Liver (tissue), 3 donors: ENCODE measurements at regions not wholly inside any gene's neighbourhood (a gene's known extent, or its start where the extent isn't known, plus 50 kb on each side); places are given as distances from the start of the nearest gene placed in this dataset.

Source experiments
- GABPA ChIP-seq, 2 donors: IDR thresholded peaks in 1 of 2; conservative IDR thresholded peaks in 1 of 2; 2 replicates each; pipeline ENCODE4 v1.6.1; 2016; ENCODE audit warnings: antibody characterized with exemption in 2 of 2, mild to moderate bottlenecking in 1 of 2, moderate library complexity in 1 of 2
- HNF4A ChIP-seq, 2 donors: conservative IDR thresholded peaks; 2 replicates each; pipeline ENCODE4 v1.6.1; 2016; ENCODE audit warnings: antibody characterized with exemption in 2 of 2, mild to moderate bottlenecking in 2 of 2
- HNF4G ChIP-seq: IDR thresholded peaks from 2 replicates; pipeline ENCODE4 v1.6.1; 2016; ENCODE audit warnings: antibody characterized with exemption
- RAD21 ChIP-seq, 2 donors: IDR thresholded peaks; 2 replicates each; pipeline ENCODE4 v1.6.1; 2016; ENCODE audit warnings: antibody characterized with exemption in 2 of 2, mild to moderate bottlenecking in 2 of 2
- RXRA ChIP-seq, 2 donors: IDR thresholded peaks; 2 replicates each; pipeline ENCODE4 v1.6.1; 2017 to 2018; ENCODE audit warnings: antibody characterized with exemption in 2 of 2, mild to moderate bottlenecking in 1 of 2
- SP1 ChIP-seq: IDR thresholded peaks from 2 replicates; pipeline ENCODE4 v1.6.1; 2018; ENCODE audit warnings: antibody characterized with exemption, mild to moderate bottlenecking
- TAF1 ChIP-seq: conservative IDR thresholded peaks from 2 replicates; pipeline ENCODE4 v1.6.1; 2016; ENCODE audit warnings: antibody characterized with exemption, mild to moderate bottlenecking
- YY1 ChIP-seq: IDR thresholded peaks from 2 replicates; pipeline ENCODE4 v1.6.1; 2016; ENCODE audit warnings: antibody characterized with exemption, mild to moderate bottlenecking
- TF ChIP-seq, protein P1 (sequence below): IDR thresholded peaks from 2 replicates; pipeline ENCODE4 v1.6.1; 2016; ENCODE audit warnings: antibody characterized with exemption
- TF ChIP-seq, protein P2 (sequence below): fragments of 150-350 bp; IDR thresholded peaks from 2 replicates; pipeline ENCODE4 v1.5.1; 2017; ENCODE audit warnings: improper control_type of control experiment, low read depth, low read length; ENCODE audit not compliant: missing input control
- TF ChIP-seq, protein P3 (sequence below): IDR thresholded peaks from 2 replicates; pipeline ENCODE4 v1.6.1; 2016; ENCODE audit warnings: antibody characterized with exemption
- TF ChIP-seq, protein P4 (sequence below): IDR thresholded peaks from 2 replicates; pipeline ENCODE4 v1.6.1; 2016; ENCODE audit warnings: antibody characterized with exemption, mild to moderate bottlenecking
- TF ChIP-seq, protein P5 (sequence below): IDR thresholded peaks from 2 replicates; pipeline ENCODE4 v1.6.1; 2016; ENCODE audit warnings: antibody characterized with exemption
- donor health status: healthy.
- donor health status: healthy.

GRCh38 chr2:161100211-161100895, 59.9 kb upstream of the TANK start:
- TF ChIP-seq, protein P1, sequence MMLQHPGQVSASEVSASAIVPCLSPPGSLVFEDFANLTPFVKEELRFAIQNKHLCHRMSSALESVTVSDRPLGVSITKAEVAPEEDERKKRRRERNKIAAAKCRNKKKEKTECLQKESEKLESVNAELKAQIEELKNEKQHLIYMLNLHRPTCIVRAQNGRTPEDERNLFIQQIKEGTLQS, result no peak
- TF ChIP-seq, protein P2, sequence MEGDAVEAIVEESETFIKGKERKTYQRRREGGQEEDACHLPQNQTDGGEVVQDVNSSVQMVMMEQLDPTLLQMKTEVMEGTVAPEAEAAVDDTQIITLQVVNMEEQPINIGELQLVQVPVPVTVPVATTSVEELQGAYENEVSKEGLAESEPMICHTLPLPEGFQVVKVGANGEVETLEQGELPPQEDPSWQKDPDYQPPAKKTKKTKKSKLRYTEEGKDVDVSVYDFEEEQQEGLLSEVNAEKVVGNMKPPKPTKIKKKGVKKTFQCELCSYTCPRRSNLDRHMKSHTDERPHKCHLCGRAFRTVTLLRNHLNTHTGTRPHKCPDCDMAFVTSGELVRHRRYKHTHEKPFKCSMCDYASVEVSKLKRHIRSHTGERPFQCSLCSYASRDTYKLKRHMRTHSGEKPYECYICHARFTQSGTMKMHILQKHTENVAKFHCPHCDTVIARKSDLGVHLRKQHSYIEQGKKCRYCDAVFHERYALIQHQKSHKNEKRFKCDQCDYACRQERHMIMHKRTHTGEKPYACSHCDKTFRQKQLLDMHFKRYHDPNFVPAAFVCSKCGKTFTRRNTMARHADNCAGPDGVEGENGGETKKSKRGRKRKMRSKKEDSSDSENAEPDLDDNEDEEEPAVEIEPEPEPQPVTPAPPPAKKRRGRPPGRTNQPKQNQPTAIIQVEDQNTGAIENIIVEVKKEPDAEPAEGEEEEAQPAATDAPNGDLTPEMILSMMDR, result no peak
- TF ChIP-seq RAD21 (IDR thresholded peaks at IDR 0.05) (no peak), RXRA (IDR thresholded peaks at IDR 0.05) (no peak), HNF4A (conservative IDR thresholded peaks at IDR 0.05) (no peak), GABPA (IDR thresholded peaks at IDR 0.05 in 1 of 2, conservative IDR thresholded peaks at IDR 0.05 in 1 of 2) (no peak), SP1 (no peak), YY1 (no peak), TAF1 (no peak), HNF4G (no peak)
- TF ChIP-seq, protein P3, sequence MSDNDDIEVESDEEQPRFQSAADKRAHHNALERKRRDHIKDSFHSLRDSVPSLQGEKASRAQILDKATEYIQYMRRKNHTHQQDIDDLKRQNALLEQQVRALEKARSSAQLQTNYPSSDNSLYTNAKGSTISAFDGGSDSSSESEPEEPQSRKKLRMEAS, result no peak
- TF ChIP-seq, protein P4, sequence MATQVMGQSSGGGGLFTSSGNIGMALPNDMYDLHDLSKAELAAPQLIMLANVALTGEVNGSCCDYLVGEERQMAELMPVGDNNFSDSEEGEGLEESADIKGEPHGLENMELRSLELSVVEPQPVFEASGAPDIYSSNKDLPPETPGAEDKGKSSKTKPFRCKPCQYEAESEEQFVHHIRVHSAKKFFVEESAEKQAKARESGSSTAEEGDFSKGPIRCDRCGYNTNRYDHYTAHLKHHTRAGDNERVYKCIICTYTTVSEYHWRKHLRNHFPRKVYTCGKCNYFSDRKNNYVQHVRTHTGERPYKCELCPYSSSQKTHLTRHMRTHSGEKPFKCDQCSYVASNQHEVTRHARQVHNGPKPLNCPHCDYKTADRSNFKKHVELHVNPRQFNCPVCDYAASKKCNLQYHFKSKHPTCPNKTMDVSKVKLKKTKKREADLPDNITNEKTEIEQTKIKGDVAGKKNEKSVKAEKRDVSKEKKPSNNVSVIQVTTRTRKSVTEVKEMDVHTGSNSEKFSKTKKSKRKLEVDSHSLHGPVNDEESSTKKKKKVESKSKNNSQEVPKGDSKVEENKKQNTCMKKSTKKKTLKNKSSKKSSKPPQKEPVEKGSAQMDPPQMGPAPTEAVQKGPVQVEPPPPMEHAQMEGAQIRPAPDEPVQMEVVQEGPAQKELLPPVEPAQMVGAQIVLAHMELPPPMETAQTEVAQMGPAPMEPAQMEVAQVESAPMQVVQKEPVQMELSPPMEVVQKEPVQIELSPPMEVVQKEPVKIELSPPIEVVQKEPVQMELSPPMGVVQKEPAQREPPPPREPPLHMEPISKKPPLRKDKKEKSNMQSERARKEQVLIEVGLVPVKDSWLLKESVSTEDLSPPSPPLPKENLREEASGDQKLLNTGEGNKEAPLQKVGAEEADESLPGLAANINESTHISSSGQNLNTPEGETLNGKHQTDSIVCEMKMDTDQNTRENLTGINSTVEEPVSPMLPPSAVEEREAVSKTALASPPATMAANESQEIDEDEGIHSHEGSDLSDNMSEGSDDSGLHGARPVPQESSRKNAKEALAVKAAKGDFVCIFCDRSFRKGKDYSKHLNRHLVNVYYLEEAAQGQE, result no peak
- TF ChIP-seq, protein P5, sequence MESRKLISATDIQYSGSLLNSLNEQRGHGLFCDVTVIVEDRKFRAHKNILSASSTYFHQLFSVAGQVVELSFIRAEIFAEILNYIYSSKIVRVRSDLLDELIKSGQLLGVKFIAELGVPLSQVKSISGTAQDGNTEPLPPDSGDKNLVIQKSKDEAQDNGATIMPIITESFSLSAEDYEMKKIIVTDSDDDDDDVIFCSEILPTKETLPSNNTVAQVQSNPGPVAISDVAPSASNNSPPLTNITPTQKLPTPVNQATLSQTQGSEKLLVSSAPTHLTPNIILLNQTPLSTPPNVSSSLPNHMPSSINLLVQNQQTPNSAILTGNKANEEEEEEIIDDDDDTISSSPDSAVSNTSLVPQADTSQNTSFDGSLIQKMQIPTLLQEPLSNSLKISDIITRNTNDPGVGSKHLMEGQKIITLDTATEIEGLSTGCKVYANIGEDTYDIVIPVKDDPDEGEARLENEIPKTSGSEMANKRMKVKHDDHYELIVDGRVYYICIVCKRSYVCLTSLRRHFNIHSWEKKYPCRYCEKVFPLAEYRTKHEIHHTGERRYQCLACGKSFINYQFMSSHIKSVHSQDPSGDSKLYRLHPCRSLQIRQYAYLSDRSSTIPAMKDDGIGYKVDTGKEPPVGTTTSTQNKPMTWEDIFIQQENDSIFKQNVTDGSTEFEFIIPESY, result no peak
